ENCODE measurements at regions not wholly inside any gene's neighbourhood (a gene's known extent, or its start where the extent isn't known, plus 50 kb on each side); places are given as distances from the start of the nearest gene placed in this dataset.

- no peak overlapping the region for H2AK5ac ChIP-seq (ENCODE audit: insufficient read length, low read length)
- no peaks in the 10 kb centered on the region for H3K79me2 ChIP-seq (ENCODE audit: insufficient read depth, low read length)
- TF ChIP-seq CTCF (conservative IDR thresholded peaks at IDR 0.05) = no peak
- no peaks in the 10 kb centered on the region for H3K4me1 ChIP-seq (ENCODE audit: insufficient read depth, low read length)
- Mint-ChIP-seq H3K27ac (no peak overlapping the region; a peak in 1 of 7 replicates), H3K36me3 (ENCODE audit: insufficient read depth in 1 of 3, low read depth in 3 of 3) (no peaks in the 10 kb centered on the region), H3K4me1 (peaks cover 0 to 6% of the 10 kb centered on the region in 2 experiments; a peak in 2 of 4 replicates), H3K27me3 (ENCODE audit: low read depth) (no peaks in the 10 kb centered on the region), H3K9me3 (no peaks in the 10 kb centered on the region), H3K4me3 (no peak overlapping the region)
- H3K14ac ChIP-seq (ENCODE audit: insufficient read depth, low read length) = no peak overlapping the region
- no peak overlapping the region for H3K18ac ChIP-seq (ENCODE audit: insufficient read length, low read depth, low read length)
- no peak overlapping the region for H3K9ac ChIP-seq (ENCODE audit: extremely low read depth, insufficient read length, low read length)
- no peak overlapping the region for H3K4ac ChIP-seq (ENCODE audit: low read depth, low read length)
- DNase-seq = no peak
- H3K27ac ChIP-seq (ENCODE audit: insufficient read length, low read depth, low read length) = no peak overlapping the region
- no peaks in the 10 kb centered on the region for H3K9me3 ChIP-seq (ENCODE audit: control insufficient read depth, low read depth, low read length)
- no peak overlapping the region for H2BK12ac ChIP-seq (ENCODE audit: insufficient read length, low read depth, low read length)
- H2BK120ac ChIP-seq (ENCODE audit: low read depth, low read length, poor library complexity, severe bottlenecking) = no peak overlapping the region
- H2BK5ac ChIP-seq (ENCODE audit: insufficient read length, low read length) = no peak overlapping the region
- H2AFZ ChIP-seq (ENCODE audit: low read length) = no peak overlapping the region
- H4K20me1 ChIP-seq (ENCODE audit: control insufficient read depth, insufficient read depth, insufficient read length) = no peaks in the 10 kb centered on the region
- no peak overlapping the region for H3K23ac ChIP-seq (ENCODE audit: insufficient read length, low read depth, low read length)
- H3K79me1 ChIP-seq (ENCODE audit: insufficient read depth, low read depth, low read length, poor library complexity, severe bottlenecking) = no peaks in the 10 kb centered on the region
- H3T11ph ChIP-seq (ENCODE audit: low read length) = no peak overlapping the region
- no peak overlapping the region for H2BK15ac ChIP-seq (ENCODE audit: low read depth, low read length)
- H4K5ac ChIP-seq (ENCODE audit: insufficient read length, low read depth, low read length) = no peak overlapping the region
- WGBS (ENCODE audit: extremely low coverage, insufficient read length, low lambda C conversion rate) = no CpG with 5 or more reads among the region's 3 CpGs
- H3K23me2 ChIP-seq (ENCODE audit: insufficient read length, low read depth, low read length, poor library complexity, severe bottlenecking) = no peaks in the 10 kb centered on the region
- H4K8ac ChIP-seq (replicated peaks; ENCODE audit: insufficient read length, low read depth, low read length) = no peak overlapping the region
- no peak overlapping the region for H2BK20ac ChIP-seq (ENCODE audit: low read depth, low read length, poor library complexity, severe bottlenecking)
- H4K91ac ChIP-seq (ENCODE audit: insufficient read length, low read depth, low read length) = no peak overlapping the region
- H3K4me2 ChIP-seq (ENCODE audit: insufficient read depth, insufficient read length, low read length) = no peak overlapping the region
- no peak overlapping the region for H3K56ac ChIP-seq (ENCODE audit: insufficient read length, low read depth, low read length)
- H3K27me3 ChIP-seq (ENCODE audit: insufficient read depth, low read length) = no peaks in the 10 kb centered on the region
These were observed 314.0 kb downstream of the MEIS1 start for GRCh38 chr2:66748939-66749338.

Measured in H9 (cell line).